A204.1 (cell line): ENCODE measurements at regions not wholly inside any gene's neighbourhood (a gene's known extent, or its start where the extent isn't known, plus 50 kb on each side); places are given as distances from the start of the nearest gene placed in this dataset.
"Not testable (repeated sequence)": the region's sequence is repeated elsewhere in the genome, so short reads cannot be mapped to it uniquely, and the experiment has no call there.

Experiments used
- FAIRE-seq: peaks from 2 replicates; lab custom pipeline; 2012; peaks lifted over from hg19 to GRCh38; lab: Jason Lieb, UNC

DNA sequence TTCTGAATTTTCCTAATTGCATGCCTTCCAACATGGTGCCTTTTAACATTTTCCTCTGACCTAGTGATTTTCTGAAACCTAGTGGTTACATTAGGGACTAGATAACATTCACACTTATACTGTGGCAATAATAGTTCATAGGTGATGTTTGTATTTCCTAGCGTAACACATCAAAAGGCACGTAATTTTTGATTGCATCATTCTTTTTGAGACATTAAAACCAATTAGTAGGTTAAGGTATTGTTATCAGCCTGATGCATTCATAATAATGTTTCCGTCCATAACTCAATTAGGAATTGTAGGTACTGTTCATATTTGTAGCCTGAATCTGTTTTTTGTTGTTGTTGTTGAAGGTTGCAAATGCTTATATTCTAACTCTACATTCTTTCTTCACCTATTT is 192.4 kb downstream of the ANXA1 start:
- no peak for FAIRE-seq

- FAIRE-seq: no peak
These were observed 195.5 kb downstream of the ANXA1 start for GRCh38 chr9:73347123-73347522.

GRCh38 chr9:73347720-73348119 is 196.1 kb downstream of the ANXA1 start:
- FAIRE-seq: no peak

GRCh38 chr9:73348471-73348870 is 196.8 kb downstream of the ANXA1 start:
- no peak for FAIRE-seq

DNA sequence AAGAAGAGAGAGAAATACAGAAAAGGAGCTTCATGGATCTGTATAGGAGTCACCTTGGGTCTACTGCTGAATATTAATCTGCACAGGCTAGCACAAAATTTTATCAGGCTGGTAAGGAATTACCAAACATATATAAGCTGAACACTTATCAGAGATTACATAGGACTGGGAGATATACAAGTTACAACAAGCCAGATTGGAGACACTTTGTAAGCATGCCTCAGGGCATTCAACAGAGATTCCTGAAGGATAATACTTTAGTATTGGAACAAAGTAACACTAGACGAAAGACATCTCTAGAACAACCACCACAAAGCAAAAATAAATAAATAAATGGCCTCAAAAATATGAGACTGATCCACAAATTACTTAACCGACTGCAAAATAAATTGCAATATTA is 197.8 kb downstream of the ANXA1 start:
- no peak for FAIRE-seq

GRCh38 chr9:73357607-73358006 is 205.9 kb downstream of the ANXA1 start:
- FAIRE-seq: no peak

GRCh38 chr9:73370053-73370452 is 218.4 kb downstream of the ANXA1 start:
- FAIRE-seq: no peak

- no peak for FAIRE-seq
These were observed 220.1 kb downstream of the ANXA1 start for GRCh38 chr9:73371801-73372200.

GRCh38 chr9:73380411-73380810 is 228.7 kb downstream of the ANXA1 start:
- FAIRE-seq: no peak

DNA sequence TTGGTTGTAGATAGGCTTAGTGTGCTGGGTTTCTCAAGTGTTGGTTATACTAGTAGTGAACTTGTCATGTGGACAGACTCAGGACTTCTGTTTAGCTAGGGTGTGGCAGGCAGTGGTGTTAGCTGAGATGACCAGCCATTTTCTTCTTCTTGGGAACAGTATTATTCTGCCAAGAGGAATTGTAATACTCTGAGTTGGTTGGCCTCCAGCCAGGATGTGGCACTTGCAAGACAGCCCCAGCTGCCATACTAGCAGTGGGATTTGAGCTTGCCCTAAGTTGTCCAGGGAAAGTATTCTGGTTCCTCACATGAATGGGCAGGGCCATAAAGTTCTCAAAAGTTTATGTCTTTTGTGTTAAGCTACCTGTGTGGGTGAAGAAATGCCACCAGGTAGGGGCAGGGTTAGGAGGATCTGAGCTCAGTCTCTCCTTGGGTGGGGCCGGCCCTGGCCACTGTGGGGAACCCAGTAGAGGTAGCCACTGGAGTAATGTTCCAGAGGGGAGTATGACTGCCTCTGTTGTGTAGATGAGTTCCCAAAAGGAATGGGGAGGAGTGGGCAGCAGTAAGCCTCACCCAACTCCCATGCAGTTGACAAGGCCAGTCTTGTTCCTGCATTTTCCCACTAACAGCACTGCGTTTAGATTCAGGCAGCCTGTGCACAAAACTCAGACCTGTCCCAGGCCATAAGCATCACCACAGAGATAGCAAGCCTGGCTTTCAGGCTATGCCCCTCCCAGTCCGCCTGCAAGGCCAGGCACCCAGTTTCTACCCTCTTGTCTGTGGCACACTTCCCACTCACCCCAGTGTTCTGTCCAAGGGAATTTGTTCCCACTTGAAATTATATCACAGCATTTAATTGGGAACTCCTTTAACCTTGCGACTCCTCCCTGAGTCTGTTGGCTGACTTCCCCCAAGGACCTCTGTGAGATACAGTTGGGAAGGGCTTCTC is 250.7 kb downstream of the ANXA1 start:
- no peak for FAIRE-seq

DNA sequence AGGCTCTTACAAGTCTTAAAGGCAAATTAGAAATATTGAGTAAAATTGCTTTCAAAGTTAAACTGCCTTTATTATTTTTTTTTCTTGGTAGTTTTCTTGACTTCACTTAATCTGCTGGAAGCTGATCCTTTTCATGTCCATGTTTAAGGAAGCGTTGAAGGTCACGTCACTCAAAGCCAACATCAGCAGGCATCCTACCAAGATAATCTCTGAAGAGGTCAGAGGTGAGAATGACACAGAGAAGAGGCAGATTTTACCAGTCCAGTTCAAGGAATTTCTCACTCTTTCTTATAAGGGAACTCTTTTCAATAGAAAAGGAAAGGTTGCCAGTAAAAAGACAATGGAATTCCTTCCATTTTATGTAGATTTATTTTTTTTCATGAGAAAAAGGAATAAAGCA is 259.8 kb downstream of the ANXA1 start:
- no peak for FAIRE-seq

DNA sequence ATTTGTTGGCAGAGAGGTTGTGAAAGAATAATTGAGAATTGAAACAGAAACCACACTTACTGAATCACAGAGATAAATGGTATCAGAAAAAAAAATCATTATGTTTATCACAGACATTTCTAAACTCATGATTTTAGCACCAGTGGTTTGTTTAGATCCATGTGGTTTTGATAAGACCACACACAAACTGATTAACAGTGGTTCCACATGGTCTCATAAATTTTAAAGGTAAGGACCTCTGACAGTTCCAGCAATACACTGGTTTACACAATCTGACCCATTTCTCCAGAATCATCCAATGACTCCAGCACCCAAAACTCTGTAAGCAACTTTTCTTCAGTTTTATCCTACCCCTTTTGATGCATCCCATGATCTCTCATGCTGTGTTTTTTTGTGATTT is 261.2 kb downstream of the ANXA1 start:
- FAIRE-seq: no peak

GRCh38 chr9:73423891-73424290 is 272.2 kb downstream of the ANXA1 start:
- no peak for FAIRE-seq

GRCh38 chr9:73426269-73426668 is 274.6 kb downstream of the ANXA1 start:
- FAIRE-seq: no peak

- no peak for FAIRE-seq
These were observed 283.2 kb downstream of the ANXA1 start for GRCh38 chr9:73434826-73435225.

- FAIRE-seq: no peak
These were observed 286.1 kb downstream of the ANXA1 start for GRCh38 chr9:73437758-73438157.

- FAIRE-seq: not testable (repeated sequence)
These were observed 288.2 kb downstream of the ANXA1 start for GRCh38 chr9:73439839-73440238.

- no peak for FAIRE-seq
These were observed 289.6 kb downstream of the ANXA1 start for GRCh38 chr9:73441223-73441622.

DNA sequence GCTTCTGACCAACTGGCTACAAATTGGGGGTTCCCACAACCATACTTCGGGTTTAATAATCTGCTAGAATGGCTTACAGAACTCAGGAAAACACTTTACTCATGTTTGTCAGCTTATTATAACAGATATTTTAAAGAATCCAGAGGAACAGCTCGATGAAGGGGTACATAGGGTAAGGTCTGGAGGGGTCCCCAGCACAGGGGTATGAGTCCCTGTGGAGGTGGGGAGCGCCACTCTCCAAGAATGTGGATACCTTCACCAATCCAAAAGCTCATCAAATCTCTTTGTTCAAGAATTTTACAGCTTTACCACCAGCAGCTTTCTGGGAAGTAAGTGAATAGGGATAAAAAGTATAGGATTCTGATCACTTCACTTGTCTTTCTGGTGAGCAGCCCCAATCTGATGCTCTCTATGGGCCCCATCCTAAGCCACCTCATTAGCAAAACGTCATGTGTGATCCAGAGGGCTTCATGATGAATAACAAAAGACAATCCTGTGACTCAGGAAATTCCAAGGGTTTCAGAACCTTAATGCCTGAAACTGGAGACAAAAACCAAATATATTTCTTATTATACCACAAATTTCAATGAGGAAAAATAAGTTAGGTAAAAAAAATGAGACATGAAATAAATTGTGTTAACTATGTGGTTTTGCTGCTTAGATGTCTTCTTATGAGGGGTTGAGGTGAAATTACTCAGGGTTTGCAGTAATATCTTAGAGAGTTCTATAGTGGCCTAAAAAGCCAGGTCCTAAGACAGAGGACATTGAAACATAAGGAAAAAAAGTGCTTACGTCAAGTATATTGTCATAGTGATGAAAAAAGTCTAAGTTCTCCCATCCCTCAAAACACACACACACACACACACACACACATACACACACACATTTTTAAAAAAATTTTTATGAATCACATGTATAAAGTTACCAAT is 290.5 kb downstream of the ANXA1 start:
- no peak for FAIRE-seq

GRCh38 chr9:73444821-73445220 is 293.2 kb downstream of the ANXA1 start:
- FAIRE-seq: no peak

- FAIRE-seq: not testable (repeated sequence)
These were observed 293.7 kb downstream of the ANXA1 start for GRCh38 chr9:73445384-73445783.

DNA sequence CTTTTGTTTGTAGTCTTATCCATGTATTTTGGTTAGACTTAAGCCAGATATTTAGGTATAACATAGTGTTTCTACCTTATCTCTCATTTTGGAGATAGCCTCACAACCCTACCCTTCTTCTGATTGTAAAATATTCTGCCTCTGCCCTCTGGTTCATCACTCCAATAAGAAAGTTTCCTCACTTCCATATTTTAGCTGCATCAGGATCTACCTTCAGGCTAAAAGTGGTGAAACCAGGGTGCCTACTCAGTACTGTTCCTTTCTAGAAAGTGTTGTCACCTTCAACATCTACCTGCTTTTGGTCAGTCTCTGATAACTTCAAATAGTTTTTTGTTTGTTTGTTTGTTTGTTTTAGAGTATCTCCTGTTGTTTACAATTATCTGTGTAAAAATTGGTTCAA is 294.6 kb downstream of the ANXA1 start:
- no peak for FAIRE-seq

DNA sequence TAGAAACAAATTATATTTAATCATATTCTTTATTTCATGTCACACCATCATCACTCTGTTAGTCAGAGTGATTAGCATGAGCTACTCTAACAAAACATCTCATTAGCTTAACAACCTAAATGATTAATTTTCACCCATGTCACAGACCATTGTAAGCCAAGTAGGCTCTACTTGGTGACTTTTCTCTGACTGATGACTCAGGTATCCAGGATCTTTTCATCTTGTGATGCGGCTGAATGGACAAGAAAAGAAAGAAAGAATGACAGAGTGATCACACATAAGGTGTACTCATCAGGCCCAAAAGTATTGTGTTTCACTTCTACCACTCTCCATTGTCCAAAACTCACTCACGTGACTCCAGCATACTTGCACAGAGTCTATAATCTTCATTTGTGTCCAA is 299.3 kb downstream of the ANXA1 start:
- FAIRE-seq: no peak
